ENCODE measurements at regions not wholly inside any gene's neighbourhood (a gene's known extent, or its start where the extent isn't known, plus 50 kb on each side); places are given as distances from the start of the nearest gene placed in this dataset.

- Histone ChIP-seq H3K36me3 (peaks cover 13% of the 10 kb centered on the region), H3K9me3 (ENCODE audit: severe bottlenecking) (no peaks in the 10 kb centered on the region), H3K27ac (no peak overlapping the region), H3K27me3 (ENCODE audit: insufficient read depth, low read depth, severe bottlenecking) (no peaks in the 10 kb centered on the region), H3K4me3 (ENCODE audit: low read depth, low read length) (no peak overlapping the region)
- TF ChIP-seq, protein P1, sequence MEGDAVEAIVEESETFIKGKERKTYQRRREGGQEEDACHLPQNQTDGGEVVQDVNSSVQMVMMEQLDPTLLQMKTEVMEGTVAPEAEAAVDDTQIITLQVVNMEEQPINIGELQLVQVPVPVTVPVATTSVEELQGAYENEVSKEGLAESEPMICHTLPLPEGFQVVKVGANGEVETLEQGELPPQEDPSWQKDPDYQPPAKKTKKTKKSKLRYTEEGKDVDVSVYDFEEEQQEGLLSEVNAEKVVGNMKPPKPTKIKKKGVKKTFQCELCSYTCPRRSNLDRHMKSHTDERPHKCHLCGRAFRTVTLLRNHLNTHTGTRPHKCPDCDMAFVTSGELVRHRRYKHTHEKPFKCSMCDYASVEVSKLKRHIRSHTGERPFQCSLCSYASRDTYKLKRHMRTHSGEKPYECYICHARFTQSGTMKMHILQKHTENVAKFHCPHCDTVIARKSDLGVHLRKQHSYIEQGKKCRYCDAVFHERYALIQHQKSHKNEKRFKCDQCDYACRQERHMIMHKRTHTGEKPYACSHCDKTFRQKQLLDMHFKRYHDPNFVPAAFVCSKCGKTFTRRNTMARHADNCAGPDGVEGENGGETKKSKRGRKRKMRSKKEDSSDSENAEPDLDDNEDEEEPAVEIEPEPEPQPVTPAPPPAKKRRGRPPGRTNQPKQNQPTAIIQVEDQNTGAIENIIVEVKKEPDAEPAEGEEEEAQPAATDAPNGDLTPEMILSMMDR (IDR thresholded peaks at IDR 0.05; ENCODE audit: low read depth, low read length) = no peak
- DNase-seq = no peak
Measured at GRCh38 chr5:109989994-109990722, 300.4 kb downstream of the MAN2A1 start.

DNA sequence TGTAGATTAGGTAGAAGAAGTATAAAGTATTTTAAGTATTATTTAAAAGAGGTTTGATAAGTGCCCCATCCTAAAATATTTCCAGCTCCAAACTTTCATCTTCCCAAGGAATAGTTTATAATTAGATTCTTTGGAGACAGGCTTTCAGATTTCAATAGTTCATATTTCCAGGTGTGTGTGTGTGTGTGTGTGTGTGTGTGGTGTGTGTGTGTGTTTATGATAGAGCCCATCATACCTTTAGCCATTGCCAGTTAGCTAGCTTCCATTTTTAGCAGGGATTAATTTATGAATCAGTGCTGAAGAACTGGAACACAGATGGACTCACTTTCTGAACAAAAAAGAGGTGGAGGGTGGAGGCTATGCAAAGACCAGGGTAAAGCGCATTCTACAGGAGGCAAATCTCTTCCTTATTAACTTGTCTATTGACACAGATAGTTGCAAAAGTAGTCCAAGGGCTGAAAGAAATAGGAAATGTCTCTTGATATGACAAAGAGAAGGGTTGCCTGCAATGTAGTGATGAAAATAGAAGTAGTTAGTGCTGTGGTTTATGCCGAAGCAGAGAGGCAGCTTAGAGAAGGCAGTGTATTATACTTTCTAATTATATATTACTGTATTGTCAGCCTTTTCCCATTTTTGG is 301.1 kb downstream of the MAN2A1 start:
- Histone ChIP-seq H3K36me3 (peaks cover 8% of the 10 kb centered on the region), H3K9me3 (ENCODE audit: severe bottlenecking) (no peaks in the 10 kb centered on the region), H3K27me3 (ENCODE audit: insufficient read depth, low read depth, severe bottlenecking) (no peaks in the 10 kb centered on the region), H3K27ac (no peak overlapping the region), H3K4me3 (ENCODE audit: low read depth, low read length) (no peak overlapping the region)
- no peak for DNase-seq
- TF ChIP-seq, protein P1 (IDR thresholded peaks at IDR 0.05; ENCODE audit: low read depth, low read length) = no peak

- no peak overlapping the region for H3K27ac ChIP-seq
- no peak overlapping the region for H3K4me3 ChIP-seq (ENCODE audit: low read depth, low read length)
- TF ChIP-seq, protein P1 (IDR thresholded peaks at IDR 0.05; ENCODE audit: low read depth, low read length) = no peak
- H3K36me3 ChIP-seq = peaks cover 8% of the 10 kb centered on the region
- DNase-seq = no peak
- no peaks in the 10 kb centered on the region for H3K27me3 ChIP-seq (ENCODE audit: insufficient read depth, low read depth, severe bottlenecking)
- H3K9me3 ChIP-seq (ENCODE audit: severe bottlenecking) = no peaks in the 10 kb centered on the region
Measured at GRCh38 chr5:109992264-109992915, 302.7 kb downstream of the MAN2A1 start.

DNA sequence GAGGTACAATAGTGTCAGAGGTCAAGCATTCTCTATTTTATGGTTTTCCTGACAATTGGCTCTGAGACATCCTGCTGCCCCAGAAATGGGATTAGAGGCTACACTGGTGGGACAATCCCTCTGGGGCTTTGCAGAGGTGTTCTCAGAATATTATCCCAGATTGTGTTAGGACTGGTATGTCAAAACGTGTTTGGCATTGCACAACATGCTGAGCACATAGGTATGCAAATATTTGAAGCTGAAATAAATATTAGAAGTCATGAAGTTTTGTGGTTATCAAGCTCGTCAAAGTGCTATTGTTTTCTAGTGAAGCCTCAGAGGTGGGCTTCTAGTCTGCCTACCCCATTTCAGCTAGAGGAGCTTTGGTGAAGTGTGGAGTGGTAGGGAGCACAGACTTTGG is 304.4 kb downstream of the MAN2A1 start:
- no peak for DNase-seq
- H3K9me3 ChIP-seq (ENCODE audit: severe bottlenecking) = no peaks in the 10 kb centered on the region
- TF ChIP-seq, protein P1 (IDR thresholded peaks at IDR 0.05; ENCODE audit: low read depth, low read length) = no peak
- H3K4me3 ChIP-seq (ENCODE audit: low read depth, low read length) = no peak overlapping the region
- no peaks in the 10 kb centered on the region for H3K36me3 ChIP-seq
- H3K27me3 ChIP-seq (ENCODE audit: insufficient read depth, low read depth, severe bottlenecking) = no peaks in the 10 kb centered on the region
- no peak overlapping the region for H3K27ac ChIP-seq

DNA sequence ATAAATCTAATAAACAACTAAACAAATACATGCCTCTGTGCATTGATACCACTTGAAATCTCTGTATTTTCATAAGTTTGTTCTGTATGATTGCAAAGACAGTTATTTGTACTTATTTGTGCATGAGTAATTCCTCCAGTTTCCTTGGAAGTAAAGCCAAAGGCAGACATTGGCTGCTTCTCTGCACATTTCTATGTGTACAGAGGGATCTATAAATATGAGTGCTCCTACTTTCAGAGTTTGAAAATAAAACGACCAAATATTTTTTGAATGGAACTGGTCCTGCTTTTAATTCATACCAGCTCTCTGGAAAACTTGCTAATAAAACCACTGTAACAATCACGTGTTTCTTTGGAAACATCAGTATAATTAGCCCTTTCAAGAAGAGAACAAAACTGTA is 306.5 kb downstream of the MAN2A1 start:
- Histone ChIP-seq H3K27ac (no peak overlapping the region), H3K4me3 (ENCODE audit: low read depth, low read length) (no peak overlapping the region)
- TF ChIP-seq, protein P1 (IDR thresholded peaks at IDR 0.05; ENCODE audit: low read depth, low read length) = no peak

More for the DNA sequence above, 306.5 kb downstream of the MAN2A1 start:
- Histone ChIP-seq H3K9me3 (ENCODE audit: severe bottlenecking) (no peaks in the 10 kb centered on the region), H3K36me3 (no peaks in the 10 kb centered on the region; the same call in 1 of the 2 replicates), H3K27me3 (ENCODE audit: insufficient read depth, low read depth, severe bottlenecking) (no peaks in the 10 kb centered on the region)
- DNase-seq = no peak
